Rectal smooth muscle tissue (tissue), 1 donor: ENCODE measurements at regions not wholly inside any gene's neighbourhood (a gene's known extent, or its start where the extent isn't known, plus 50 kb on each side); places are given as distances from the start of the nearest gene placed in this dataset.
A peak's percentile ranks its signal among the peaks of the same experiment; 100 is the strongest.

Source experiments
- H3K27ac ChIP-seq: one replicate; pipeline ENCODE4 v1.7.0; 2013; ENCODE audit warnings: low read depth, low read length, inconsistent platforms
- H3K27me3 ChIP-seq: one replicate; pipeline ENCODE4 v1.7.0; 2013; ENCODE audit warnings: low read length; ENCODE audit not compliant: control insufficient read depth, insufficient read depth
- H3K36me3 ChIP-seq: one replicate; pipeline ENCODE4 v1.7.0; 2013; ENCODE audit warnings: low read length; ENCODE audit not compliant: control insufficient read depth, insufficient read depth
- H3K4me1 ChIP-seq: one replicate; pipeline ENCODE4 v1.7.0; 2013; ENCODE audit warnings: low read length; ENCODE audit not compliant: control insufficient read depth, insufficient read depth
- H3K4me3 ChIP-seq: one replicate; pipeline ENCODE4 v1.7.0; 2013; ENCODE audit warnings: low read length
- H3K9ac ChIP-seq: one replicate; pipeline ENCODE4 v1.7.0; 2013; ENCODE audit warnings: low read length

- no peak overlapping the region for H3K9ac ChIP-seq
- no peaks in the 10 kb centered on the region for H3K27me3 ChIP-seq
- peaks cover 29% of the 10 kb centered on the region for H3K4me1 ChIP-seq
- H3K27ac ChIP-seq: no peak overlapping the region
- H3K36me3 ChIP-seq: no peaks in the 10 kb centered on the region
- no peak overlapping the region for H3K4me3 ChIP-seq
Measured at GRCh38 chr11:76607431-76607830, 63.1 kb downstream of the LRRC32 start.

DNA sequence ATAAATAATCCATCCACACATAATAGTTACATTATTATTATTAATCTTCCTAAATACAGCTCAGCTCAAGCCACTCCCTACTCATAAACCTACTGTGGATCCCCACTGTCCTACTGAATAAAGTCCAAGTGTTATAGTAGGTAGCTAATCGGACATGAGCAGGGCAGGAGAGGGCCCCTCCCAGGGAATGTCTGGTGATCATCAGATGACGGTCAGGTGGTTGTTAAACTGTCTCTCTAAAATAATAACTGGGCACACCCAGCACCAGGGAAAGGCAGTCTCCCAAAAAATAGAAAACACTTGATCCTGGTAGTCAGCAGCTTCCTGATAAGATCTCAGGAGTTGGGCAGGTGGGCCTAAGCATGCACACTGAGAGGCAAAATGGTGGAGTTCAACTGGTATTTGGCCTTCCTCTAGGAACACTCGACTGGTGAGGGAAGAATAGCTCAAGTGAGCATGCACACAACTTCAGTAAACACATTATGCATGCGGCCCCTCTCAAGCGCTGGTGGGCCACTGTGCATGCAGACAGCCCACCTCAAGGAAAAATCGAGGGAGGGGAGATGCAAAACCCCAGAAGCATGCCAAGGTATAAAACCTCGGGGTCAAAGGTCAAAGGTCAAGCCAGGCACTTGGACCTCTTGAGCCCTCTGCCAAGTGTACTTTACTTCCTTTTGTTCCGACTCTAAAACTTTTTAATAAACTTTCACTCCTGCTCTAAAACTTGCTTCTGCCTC is 65.0 kb downstream of the LRRC32 start:
- Histone ChIP-seq H3K27ac (peak overlapping the region; percentile 71), H3K36me3 (no peaks in the 10 kb centered on the region), H3K27me3 (no peaks in the 10 kb centered on the region), H3K9ac (no peak overlapping the region), H3K4me3 (no peak overlapping the region), H3K4me1 (peaks cover 21% of the 10 kb centered on the region)

DNA sequence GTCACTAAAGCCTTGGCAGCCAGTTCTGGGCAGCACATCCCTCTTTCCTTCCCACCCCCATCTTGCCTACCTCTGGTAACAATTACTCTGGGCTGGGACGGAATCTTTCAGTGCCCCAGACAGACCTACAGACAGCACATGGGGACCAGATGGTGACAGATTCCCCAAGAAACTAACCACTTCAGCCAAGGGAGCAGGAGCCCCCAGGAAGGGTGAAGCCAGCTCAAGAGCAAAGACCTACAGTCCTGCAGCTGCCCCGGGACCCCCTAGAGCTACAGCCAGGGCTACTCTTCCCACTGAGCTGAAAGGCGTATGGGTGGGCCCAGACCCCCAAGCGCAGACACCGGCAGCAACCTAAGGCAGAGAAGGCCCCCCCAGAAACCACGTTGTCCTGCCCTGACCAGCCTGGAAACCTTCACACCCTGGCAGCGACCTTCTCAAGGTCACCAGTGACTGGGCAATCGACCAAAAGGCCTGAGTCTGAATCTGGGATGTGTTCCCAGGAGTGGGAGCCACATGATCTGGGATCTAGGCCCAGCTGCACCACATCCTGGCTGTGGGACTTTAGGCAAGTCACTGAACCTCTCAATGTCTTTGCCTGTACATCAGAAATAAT is 65.8 kb downstream of the LRRC32 start:
- H3K27me3 ChIP-seq: no peaks in the 10 kb centered on the region
- peak overlapping the region; percentile 71 for H3K27ac ChIP-seq
- H3K4me3 ChIP-seq: no peak overlapping the region
- no peaks in the 10 kb centered on the region for H3K36me3 ChIP-seq
- H3K9ac ChIP-seq: no peak overlapping the region
- peaks cover 17% of the 10 kb centered on the region for H3K4me1 ChIP-seq

DNA sequence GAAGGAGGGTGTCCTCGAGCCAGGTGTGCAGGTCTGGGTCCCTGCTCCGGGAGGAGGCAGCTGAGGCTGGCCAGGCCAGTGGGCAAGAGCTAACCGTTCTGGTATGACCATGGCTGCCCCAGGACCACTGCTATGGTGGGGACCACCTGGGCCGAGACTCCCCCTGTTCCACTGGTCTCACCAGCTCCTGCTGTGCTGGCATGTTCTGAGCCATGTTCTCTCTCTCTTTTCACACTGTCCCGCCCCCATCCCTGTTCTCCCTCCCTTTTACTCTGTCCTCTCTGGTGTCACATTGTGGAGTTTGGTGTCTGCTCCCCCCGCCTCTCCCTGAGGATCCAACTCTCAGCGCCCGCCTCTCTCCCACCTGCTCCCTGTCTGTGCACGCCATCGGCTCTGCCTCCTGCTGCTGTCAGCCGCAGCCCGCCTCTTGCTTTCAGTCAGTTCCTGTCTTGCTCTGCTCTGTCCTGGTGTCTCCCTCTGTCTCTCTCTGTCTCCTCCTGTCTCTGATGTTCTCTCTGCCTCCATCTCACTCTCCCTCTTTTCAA is 66.4 kb downstream of the LRRC32 start:
- Histone ChIP-seq H3K27me3 (no peaks in the 10 kb centered on the region), H3K4me3 (no peak overlapping the region), H3K4me1 (peaks cover 17% of the 10 kb centered on the region), H3K27ac (peak overlapping the region; percentile 71), H3K36me3 (no peaks in the 10 kb centered on the region), H3K9ac (no peak overlapping the region)

- Histone ChIP-seq H3K9ac (no peak overlapping the region), H3K27me3 (no peaks in the 10 kb centered on the region), H3K36me3 (no peaks in the 10 kb centered on the region), H3K27ac (no peak overlapping the region), H3K4me1 (peaks cover 17% of the 10 kb centered on the region), H3K4me3 (no peak overlapping the region)
Measured at GRCh38 chr11:76603202-76603601, 67.3 kb downstream of the LRRC32 start.
